Body of pancreas (tissue), 4 donors: ENCODE measurements at regions not wholly inside any gene's neighbourhood (a gene's known extent, or its start where the extent isn't known, plus 50 kb on each side); places are given as distances from the start of the nearest gene placed in this dataset.

ENCODE experiments used
- POLR2A ChIP-seq, 3 donors: fragments of 450-650 bp; IDR thresholded peaks; one replicate each; pipeline ENCODE4 v1.6.1; 2016; ENCODE audit warnings: antibody characterized with exemption in 3 of 3, mild to moderate bottlenecking in 2 of 3
- TF ChIP-seq, protein P1 (sequence below), 7 experiments: fragments of 450-650 bp in 4 of 7; fragments of 200-600 bp in 3 of 7; sonication (generic) in 3 of 7; IDR thresholded peaks; one replicate each; pipeline ENCODE4 v1.5.1; 2016 to 2019; ENCODE audit warnings: antibody characterized with exemption in 7 of 7

DNA sequence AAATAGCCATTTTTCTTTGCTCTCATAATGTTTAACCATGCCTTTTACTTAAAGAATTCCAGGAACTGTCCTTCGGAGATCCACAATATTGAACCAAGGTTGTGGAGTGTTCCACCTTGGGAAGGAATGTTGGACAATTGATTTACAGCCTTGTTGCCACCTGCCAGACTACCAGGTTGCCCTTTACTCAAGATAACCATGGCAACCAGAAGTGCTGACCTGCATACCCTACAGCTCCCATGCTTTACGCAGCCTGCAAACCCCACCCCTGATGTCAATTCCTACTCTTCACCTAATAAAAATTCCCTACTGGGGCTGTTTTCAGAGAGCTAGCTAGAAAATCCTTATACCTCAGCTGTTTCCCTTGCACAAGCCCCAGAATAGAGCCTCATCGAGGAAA, 151.0 kb upstream of the RXFP2 start:
- TF ChIP-seq, protein P1, sequence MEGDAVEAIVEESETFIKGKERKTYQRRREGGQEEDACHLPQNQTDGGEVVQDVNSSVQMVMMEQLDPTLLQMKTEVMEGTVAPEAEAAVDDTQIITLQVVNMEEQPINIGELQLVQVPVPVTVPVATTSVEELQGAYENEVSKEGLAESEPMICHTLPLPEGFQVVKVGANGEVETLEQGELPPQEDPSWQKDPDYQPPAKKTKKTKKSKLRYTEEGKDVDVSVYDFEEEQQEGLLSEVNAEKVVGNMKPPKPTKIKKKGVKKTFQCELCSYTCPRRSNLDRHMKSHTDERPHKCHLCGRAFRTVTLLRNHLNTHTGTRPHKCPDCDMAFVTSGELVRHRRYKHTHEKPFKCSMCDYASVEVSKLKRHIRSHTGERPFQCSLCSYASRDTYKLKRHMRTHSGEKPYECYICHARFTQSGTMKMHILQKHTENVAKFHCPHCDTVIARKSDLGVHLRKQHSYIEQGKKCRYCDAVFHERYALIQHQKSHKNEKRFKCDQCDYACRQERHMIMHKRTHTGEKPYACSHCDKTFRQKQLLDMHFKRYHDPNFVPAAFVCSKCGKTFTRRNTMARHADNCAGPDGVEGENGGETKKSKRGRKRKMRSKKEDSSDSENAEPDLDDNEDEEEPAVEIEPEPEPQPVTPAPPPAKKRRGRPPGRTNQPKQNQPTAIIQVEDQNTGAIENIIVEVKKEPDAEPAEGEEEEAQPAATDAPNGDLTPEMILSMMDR (IDR thresholded peaks at IDR 0.05): no peak
- no peak for TF ChIP-seq POLR2A (IDR thresholded peaks at IDR 0.05)
